MM.1S (cell line): ENCODE measurements at regions not wholly inside any gene's neighbourhood (a gene's known extent, or its start where the extent isn't known, plus 50 kb on each side); places are given as distances from the start of the nearest gene placed in this dataset.
"Not testable (repeated sequence)": the region's sequence is repeated elsewhere in the genome, so short reads cannot be mapped to it uniquely, and the experiment has no call there.

Source experiments
- DNase-seq: peaks from one replicate; pipeline ENCODE4 v3.0.0-alpha.2; 2015
- H2AFZ ChIP-seq: fragments of 300-600 bp; sonication (generic); 2 replicates; pipeline ENCODE4 v1.6.0; 2016; ENCODE audit warnings: antibody characterized with exemption, low read length
- H3F3A ChIP-seq: fragments of 300-600 bp; sonication (generic); 2 replicates; pipeline ENCODE4 v1.6.1; 2016; ENCODE audit warnings: mild to moderate bottlenecking, antibody characterized with exemption, low read length, moderate library complexity, mixed read lengths; ENCODE audit not compliant: insufficient read depth
- H3K27ac ChIP-seq: fragments of 300-600 bp; sonication (generic); 2 replicates; pipeline ENCODE4 v1.5.1; 2016; ENCODE audit warnings: mild to moderate bottlenecking, low read length
- H3K27me3 ChIP-seq: fragments of 300-600 bp; sonication (generic); replicated peaks from 2 replicates; pipeline ENCODE4 v1.6.0; 2016; ENCODE audit warnings: low read length; ENCODE audit not compliant: insufficient read depth
- H3K36me3 ChIP-seq: fragments of 300-600 bp; sonication (generic); replicated peaks from 2 replicates; pipeline ENCODE4 v1.6.1; 2016; ENCODE audit warnings: mild to moderate bottlenecking, low read length, mixed read lengths; ENCODE audit not compliant: insufficient read depth
- H3K4me1 ChIP-seq: fragments of 300-600 bp; sonication (generic); 2 replicates; pipeline ENCODE4 v1.6.1; 2016; ENCODE audit warnings: low read length, mixed read lengths
- H3K4me2 ChIP-seq: fragments of 300-600 bp; sonication (generic); 2 replicates; pipeline ENCODE4 v1.6.0; 2016; ENCODE audit warnings: low read depth, low read length
- H3K4me3 ChIP-seq: fragments of 300-600 bp; sonication (generic); 2 replicates; pipeline ENCODE4 v1.5.1; 2016; ENCODE audit warnings: low read length, mixed read lengths
- H3K79me2 ChIP-seq: fragments of 300-600 bp; sonication (generic); 2 replicates; pipeline ENCODE4 v1.6.1; 2016; ENCODE audit warnings: mixed run types, low read length, mixed read lengths
- H3K9ac ChIP-seq: fragments of 300-600 bp; sonication (generic); 2 replicates; pipeline ENCODE4 v1.6.1; 2016; ENCODE audit warnings: low read length, mixed read lengths
- H3K9me2 ChIP-seq: fragments of 300-600 bp; sonication (generic); replicated peaks from 2 replicates; pipeline ENCODE4 v1.6.1; 2016; ENCODE audit warnings: mild to moderate bottlenecking, low read length, mixed read lengths; ENCODE audit not compliant: insufficient read depth
- H3K9me3 ChIP-seq: fragments of 300-600 bp; sonication (generic); replicated peaks from 2 replicates; pipeline ENCODE4 v1.6.1; 2016; ENCODE audit warnings: mild to moderate bottlenecking, low read length, mixed read lengths; ENCODE audit not compliant: insufficient read depth
- H4K20me1 ChIP-seq: fragments of 300-600 bp; sonication (generic); 2 replicates; pipeline ENCODE4 v1.6.1; 2016; ENCODE audit warnings: mild to moderate bottlenecking, low read length, moderate library complexity, mixed read lengths; ENCODE audit not compliant: insufficient read depth
- EZH2 ChIP-seq: fragments of 300-600 bp; sonication (generic); optimal IDR thresholded peaks from 2 replicates; pipeline ENCODE3; 2017; ENCODE audit warnings: low read depth, mild to moderate bottlenecking, antibody characterized with exemption, low read length, mixed read lengths
- EZH2phosphoT487 ChIP-seq: fragments of 300-600 bp; sonication (generic); IDR thresholded peaks from 2 replicates; pipeline ENCODE4 v1.6.1; 2018; ENCODE audit warnings: antibody characterized with exemption, low read length
- TF ChIP-seq, protein P1 (sequence below): fragments of 300-600 bp; sonication (generic); IDR thresholded peaks from 2 replicates; pipeline ENCODE4 v1.5.1; 2016; ENCODE audit warnings: antibody characterized with exemption, low read length, mixed read lengths

DNA sequence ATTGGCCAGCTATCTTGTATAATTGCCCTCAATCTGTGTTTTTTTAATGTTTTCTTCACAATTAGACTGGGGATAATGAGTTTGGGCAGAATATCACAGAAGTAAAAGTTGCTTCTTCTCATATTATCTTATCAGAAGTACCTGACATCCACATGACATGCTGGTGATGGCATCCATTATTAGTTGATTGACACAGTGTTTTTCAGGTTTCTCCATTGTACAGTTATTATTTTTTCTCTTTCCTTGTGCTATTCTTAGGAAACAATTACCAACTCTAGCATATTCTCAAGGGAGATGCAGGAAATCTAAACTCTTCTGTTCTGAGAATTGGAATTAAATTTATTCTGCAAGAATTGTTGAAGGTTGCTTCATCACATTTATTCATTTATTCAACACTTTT lies 1000.1 kb upstream of the LCORL start:
- Histone ChIP-seq H3K36me3 (no peaks in the 10 kb centered on the region), H2AFZ (no peak overlapping the region), H3K9me2 (no peaks in the 10 kb centered on the region), H3K9ac (no peak overlapping the region), H3K4me2 (no peak overlapping the region), H3K79me2 (no peaks in the 10 kb centered on the region), H3F3A (no peaks in the 10 kb centered on the region), H3K4me1 (no peaks in the 10 kb centered on the region), H3K9me3 (no peaks in the 10 kb centered on the region), H3K4me3 (no peak overlapping the region), H3K27ac (no peak overlapping the region), H3K27me3 (no peaks in the 10 kb centered on the region), H4K20me1 (no peaks in the 10 kb centered on the region)
- DNase-seq, result no peak
- no peak for TF ChIP-seq EZH2
- TF ChIP-seq, protein P1, sequence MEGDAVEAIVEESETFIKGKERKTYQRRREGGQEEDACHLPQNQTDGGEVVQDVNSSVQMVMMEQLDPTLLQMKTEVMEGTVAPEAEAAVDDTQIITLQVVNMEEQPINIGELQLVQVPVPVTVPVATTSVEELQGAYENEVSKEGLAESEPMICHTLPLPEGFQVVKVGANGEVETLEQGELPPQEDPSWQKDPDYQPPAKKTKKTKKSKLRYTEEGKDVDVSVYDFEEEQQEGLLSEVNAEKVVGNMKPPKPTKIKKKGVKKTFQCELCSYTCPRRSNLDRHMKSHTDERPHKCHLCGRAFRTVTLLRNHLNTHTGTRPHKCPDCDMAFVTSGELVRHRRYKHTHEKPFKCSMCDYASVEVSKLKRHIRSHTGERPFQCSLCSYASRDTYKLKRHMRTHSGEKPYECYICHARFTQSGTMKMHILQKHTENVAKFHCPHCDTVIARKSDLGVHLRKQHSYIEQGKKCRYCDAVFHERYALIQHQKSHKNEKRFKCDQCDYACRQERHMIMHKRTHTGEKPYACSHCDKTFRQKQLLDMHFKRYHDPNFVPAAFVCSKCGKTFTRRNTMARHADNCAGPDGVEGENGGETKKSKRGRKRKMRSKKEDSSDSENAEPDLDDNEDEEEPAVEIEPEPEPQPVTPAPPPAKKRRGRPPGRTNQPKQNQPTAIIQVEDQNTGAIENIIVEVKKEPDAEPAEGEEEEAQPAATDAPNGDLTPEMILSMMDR, result no peak
- no peak for TF ChIP-seq EZH2phosphoT487

DNA sequence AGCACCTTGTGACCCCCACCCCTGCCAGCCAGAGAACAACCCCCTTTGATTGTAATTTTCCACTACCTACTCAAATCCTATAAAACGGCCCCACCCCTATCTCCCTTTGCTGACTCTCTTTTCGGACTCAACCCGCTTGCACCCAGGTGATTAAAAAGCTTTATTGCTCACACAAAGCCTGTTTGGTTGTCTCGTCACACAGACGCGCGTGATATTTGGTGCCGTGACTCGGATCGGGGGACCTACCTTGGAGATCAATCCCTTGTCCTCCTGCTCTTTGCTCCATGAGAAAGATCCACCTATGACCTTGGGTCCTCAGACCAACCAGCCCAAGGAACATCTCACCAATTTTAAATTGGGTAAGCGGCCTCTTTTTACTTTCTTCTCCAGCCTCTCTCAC lies 995.0 kb upstream of the LCORL start:
- not testable (repeated sequence) for H3K27ac ChIP-seq, H3F3A ChIP-seq, H3K9ac ChIP-seq, H4K20me1 ChIP-seq, H3K4me2 ChIP-seq, H3K9me3 ChIP-seq, DNase-seq, H3K4me3 ChIP-seq, H3K4me1 ChIP-seq, H3K36me3 ChIP-seq, H3K79me2 ChIP-seq, H3K27me3 ChIP-seq, H3K9me2 ChIP-seq, H2AFZ ChIP-seq

DNA sequence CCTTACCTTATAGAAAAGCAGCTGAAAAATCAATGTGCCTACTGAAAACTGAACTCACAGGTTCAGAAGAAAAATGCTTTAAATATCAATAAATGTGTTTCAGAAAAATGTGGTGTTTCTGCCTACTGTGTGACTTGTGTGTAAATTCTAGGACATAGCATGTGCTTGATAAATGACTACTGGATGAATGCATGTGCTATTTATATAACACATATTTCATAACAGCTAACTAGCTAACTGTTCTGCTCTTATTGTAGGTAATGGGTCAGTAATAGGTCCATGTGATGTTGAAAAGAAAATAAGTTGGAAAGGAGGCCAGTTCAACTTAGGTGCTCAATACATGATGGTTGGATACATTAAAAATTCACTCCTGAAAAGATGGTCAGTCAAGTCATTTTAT lies 993.0 kb upstream of the LCORL start:
- Histone ChIP-seq H3K9me2 (no peaks in the 10 kb centered on the region), H3K36me3 (no peaks in the 10 kb centered on the region), H3K79me2 (no peaks in the 10 kb centered on the region), H3K4me1 (no peaks in the 10 kb centered on the region), H3F3A (no peaks in the 10 kb centered on the region), H3K9ac (no peak overlapping the region), H3K4me2 (no peak overlapping the region), H4K20me1 (no peaks in the 10 kb centered on the region), H2AFZ (no peak overlapping the region), H3K9me3 (no peaks in the 10 kb centered on the region), H3K4me3 (no peak overlapping the region), H3K27me3 (no peaks in the 10 kb centered on the region), H3K27ac (no peak overlapping the region)
- DNase-seq, result no peak
- TF ChIP-seq, protein P1, result no peak
- TF ChIP-seq EZH2phosphoT487 (no peak), EZH2 (no peak)

DNA sequence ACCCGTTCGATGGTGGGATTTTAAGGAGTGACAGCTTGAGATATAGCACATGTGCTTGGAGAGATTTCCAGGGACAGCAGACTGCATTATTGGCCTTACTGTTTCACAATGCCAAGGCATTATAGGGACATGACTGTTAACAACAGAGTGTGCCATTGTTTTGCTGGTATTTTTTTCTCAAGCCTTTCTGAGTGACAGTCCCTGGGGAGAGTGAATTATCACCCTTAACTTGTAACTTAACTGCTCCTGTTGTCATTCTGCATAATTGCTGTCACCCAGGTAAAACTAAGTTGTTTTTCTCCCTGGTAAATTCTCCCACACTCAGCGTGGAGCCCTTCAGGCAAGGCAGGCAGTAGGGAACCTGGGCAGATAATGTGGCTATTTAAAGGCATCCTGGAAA lies 989.2 kb upstream of the LCORL start:
- Histone ChIP-seq H3K4me3 (no peak overlapping the region), H3K27ac (no peak overlapping the region), H3K9ac (no peak overlapping the region), H3K4me2 (no peak overlapping the region), H3K9me3 (no peaks in the 10 kb centered on the region), H3K9me2 (no peaks in the 10 kb centered on the region), H3K36me3 (no peaks in the 10 kb centered on the region), H4K20me1 (no peaks in the 10 kb centered on the region), H3K4me1 (no peaks in the 10 kb centered on the region), H3K27me3 (no peaks in the 10 kb centered on the region), H2AFZ (no peak overlapping the region), H3K79me2 (no peaks in the 10 kb centered on the region), H3F3A (no peaks in the 10 kb centered on the region)
- no peak for TF ChIP-seq EZH2
- TF ChIP-seq, protein P1, result no peak
- no peak for TF ChIP-seq EZH2phosphoT487
- no peak for DNase-seq
